HCT116 (cell line): ENCODE measurements at regions not wholly inside any gene's neighbourhood (a gene's known extent, or its start where the extent isn't known, plus 50 kb on each side); places are given as distances from the start of the nearest gene placed in this dataset.

ENCODE experiments used
- ATAC-seq: fragments of 200-7000 bp; cut with Tn5 transposase; 2 replicates; pipeline ENCODE4 v1.9.1; 2020; ENCODE audit warnings: mild to moderate bottlenecking, moderate library complexity
- BruUV-seq: library from RNA; stranded (reverse); fragments of 400-500 nt; replicated peaks from 2 replicates; lab custom pipeline; 2021; lab: Mats Ljungman, UMichigan
- CTCF ChIA-PET: fragments of 300-600 bp; sonication (Branson Sonifier 250); formaldehyde crosslinking; loops from one replicate; lab custom pipeline; 2021; ENCODE audit warnings: antibody characterized with exemption; lab: Charles Lee
- POLR2A ChIA-PET: fragments of 300-600, 350-600 bp; sonication (Branson Sonifier 250); formaldehyde crosslinking; loops from one replicate; lab custom pipeline; 2021; ENCODE audit warnings: antibody characterized with exemption; lab: Charles Lee
- RAD21 ChIA-PET, 2 experiments: fragments of 300-600 bp; sonication (Branson Sonifier 250); formaldehyde crosslinking; loops; one replicate each; lab custom pipeline; 2023; ENCODE audit warnings: low total read pairs in 2 of 2; ENCODE audit not compliant: uncharacterized antibody in 2 of 2, unreplicated experiment in 2 of 2, low non-redundant PET in 1 of 2; lab: Charles Lee
- DNase-seq: peaks from one replicate; pipeline ENCODE4 v3.0.0-alpha.2; 2010; ENCODE audit warnings: low read depth, low spot score
- H2AFZ ChIP-seq: fragments of 200-600 bp; shearing (Covaris generic), sonication (generic); 2 replicates; pipeline ENCODE4 v1.6.1; 2017; ENCODE audit warnings: low read depth, mixed run types, mixed read lengths, antibody characterized with exemption, low read length; ENCODE audit not compliant: poor library complexity, severe bottlenecking
- H3K27ac ChIP-seq: 2 replicates; pipeline ENCODE4 v1.5.1; 2012; ENCODE audit warnings: low read depth, low read length
- H3K27me3 ChIP-seq: fragments of 200-600 bp; sonication (generic); 2 replicates; pipeline ENCODE4 v1.6.1; 2016; ENCODE audit warnings: mixed run types, low read length, mixed read lengths; ENCODE audit not compliant: insufficient read depth
- H3K36me3 ChIP-seq, 2 experiments: fragments of 200-500 bp in 1 of 2; fragments of 200-600 bp in 1 of 2; sonication (Bioruptor generic) in 1 of 2; sonication (generic) in 1 of 2; 2 replicates each; pipeline versions ENCODE4 v1.5.1 to v1.6.1; 2014 to 2016; ENCODE audit warnings: low read length in 2 of 2, inconsistent platforms in 1 of 2, mixed read lengths in 1 of 2, mixed run types in 1 of 2; ENCODE audit not compliant: insufficient read depth in 2 of 2, control insufficient read depth in 1 of 2
- H3K4me1 ChIP-seq, 2 experiments: fragments of 200-600 bp in 1 of 2; sonication (generic) in 1 of 2; 2 replicates each; pipeline versions ENCODE4 v1.5.1 to v1.6.1; 2012 to 2017; ENCODE audit warnings: low read length in 2 of 2, inconsistent platforms in 1 of 2, mild to moderate bottlenecking in 1 of 2, mixed read lengths in 1 of 2, mixed run types in 1 of 2, moderate library complexity in 1 of 2; ENCODE audit not compliant: insufficient read depth in 2 of 2, control insufficient read depth in 1 of 2
- H3K4me2 ChIP-seq: fragments of 200-600 bp; sonication (generic); 2 replicates; pipeline ENCODE4 v1.6.1; 2017; ENCODE audit warnings: mixed run types, low read length, mixed read lengths
- H3K4me3 ChIP-seq, 2 experiments: fragments of 200-600 bp in 1 of 2; sonication (generic) in 1 of 2; replicated peaks in 1 of 2; 2 replicates each; pipeline ENCODE4 v1.5.1; 2011 to 2016; ENCODE audit warnings: low read length in 2 of 2, control low read depth in 1 of 2, low read depth in 1 of 2, mild to moderate bottlenecking in 1 of 2, mixed read lengths in 1 of 2, mixed run types in 1 of 2
- H3K79me2 ChIP-seq: fragments of 200-600 bp; sonication (generic); 2 replicates; pipeline ENCODE4 v1.6.1; 2017; ENCODE audit warnings: mild to moderate bottlenecking, mixed run types, low read length, moderate library complexity, mixed read lengths; ENCODE audit not compliant: insufficient read depth
- H3K9ac ChIP-seq: fragments of 200-600 bp; sonication (generic); 2 replicates; pipeline ENCODE4 v1.6.1; 2016; ENCODE audit warnings: low read length, mixed read lengths
- H3K9me2 ChIP-seq: fragments of 200-600 bp; sonication (generic), shearing (Covaris generic); 2 replicates; pipeline ENCODE4 v1.6.1; 2017; ENCODE audit warnings: mixed run types, mild to moderate bottlenecking, moderate library complexity; ENCODE audit not compliant: insufficient read depth
- H3K9me3 ChIP-seq, 2 experiments: fragments of 200-500 bp in 1 of 2; fragments of 200-600 bp in 1 of 2; sonication (Bioruptor generic) in 1 of 2; sonication (generic) in 1 of 2; 2 replicates each; pipeline ENCODE4 v1.6.1; 2014 to 2017; ENCODE audit warnings: low read length in 2 of 2, mixed read lengths in 2 of 2, inconsistent platforms in 1 of 2, low read depth in 1 of 2, mild to moderate bottlenecking in 1 of 2, mixed run types in 1 of 2, moderate library complexity in 1 of 2; ENCODE audit not compliant: control insufficient read depth in 1 of 2, insufficient read depth in 1 of 2
- H4K20me1 ChIP-seq: fragments of 200-600 bp; sonication (generic), shearing (Covaris generic); 2 replicates; pipeline ENCODE4 v1.6.1; 2017; ENCODE audit warnings: mixed run types, mild to moderate bottlenecking, moderate library complexity; ENCODE audit not compliant: insufficient read depth
- ATF3 ChIP-seq: IDR thresholded peaks from 2 replicates; pipeline ENCODE4 v1.6.1; 2012
- CTCF ChIP-seq, 3 experiments: fragments of 200-600 bp in 1 of 3; sonication (generic) in 1 of 3; IDR thresholded peaks in 2 of 3; conservative IDR thresholded peaks in 1 of 3; 2 replicates each; pipeline ENCODE4 v1.5.1; 2012 to 2017; ENCODE audit warnings: low read depth in 2 of 3, low read length in 2 of 3, antibody characterized with exemption in 1 of 3, borderline replicate concordance in 1 of 3, control low read depth in 1 of 3, mild to moderate bottlenecking in 1 of 3, mixed read lengths in 1 of 3, mixed run types in 1 of 3, moderate library complexity in 1 of 3; ENCODE audit not compliant: insufficient read depth in 1 of 3
- EGR1 ChIP-seq: IDR thresholded peaks from 2 replicates; pipeline ENCODE4 v1.6.1; 2012; ENCODE audit warnings: low read depth
- ELF1 ChIP-seq: IDR thresholded peaks from 2 replicates; pipeline ENCODE4 v1.6.1; 2012; ENCODE audit warnings: low read depth, borderline replicate concordance
- EZH2phosphoT487 ChIP-seq: fragments of 200-600 bp; IDR thresholded peaks from 2 replicates; pipeline ENCODE4 v1.6.1; 2018; ENCODE audit warnings: antibody characterized with exemption, borderline replicate concordance
- FOSL1 ChIP-seq: IDR thresholded peaks from 2 replicates; pipeline ENCODE4 v1.6.1; 2012; ENCODE audit warnings: low read depth
- JUND ChIP-seq: IDR thresholded peaks from 2 replicates; pipeline ENCODE4 v1.6.1; 2012
- MAX ChIP-seq: IDR thresholded peaks from 2 replicates; pipeline ENCODE4 v1.6.1; 2012
- SIN3A ChIP-seq: IDR thresholded peaks from 2 replicates; pipeline ENCODE4 v1.6.1; 2012; ENCODE audit warnings: low read depth
- SP1 ChIP-seq: IDR thresholded peaks from 2 replicates; pipeline ENCODE4 v1.6.1; 2012; ENCODE audit warnings: low read depth
- SRF ChIP-seq: IDR thresholded peaks from 2 replicates; pipeline ENCODE4 v1.6.1; 2012; ENCODE audit warnings: low read depth
- TCF7L2 ChIP-seq: IDR thresholded peaks from 2 replicates; pipeline ENCODE4 v1.7.0; 2011; ENCODE audit warnings: borderline replicate concordance, inconsistent platforms; ENCODE audit not compliant: insufficient read depth, insufficient read length; ENCODE audit errors: extremely low read depth
- ZBTB33 ChIP-seq: IDR thresholded peaks from 2 replicates; pipeline ENCODE4 v1.6.1; 2011; ENCODE audit warnings: mild to moderate bottlenecking, low read length, moderate library complexity; ENCODE audit not compliant: insufficient replicate concordance; ENCODE audit errors: extremely low read depth
- ZFX ChIP-seq: fragments of 450-650 bp; IDR thresholded peaks from 2 replicates; pipeline ENCODE4 v1.6.1; 2017
- ZNF274 ChIP-seq: fragments of 200-500 bp; sonication (Bioruptor generic); IDR thresholded peaks from 2 replicates; pipeline ENCODE4 v1.6.1; 2014; ENCODE audit warnings: mild to moderate bottlenecking, low read depth, low read length, inconsistent platforms
- intact Hi-C: fragments of 100-400 bp; cut with micrococcal nuclease; formaldehyde crosslinking; loops from 2 replicates; pipeline ENCODE4 v1.10.0; 2022

- peaks cover 26% of the 10 kb centered on the region for H3K27me3 ChIP-seq
- no peak for TF ChIP-seq ELF1
- TF ChIP-seq MAX, result no peak
- no peak for TF ChIP-seq EGR1
- TF ChIP-seq SIN3A, result no peak
- no peaks in the 10 kb centered on the region for H4K20me1 ChIP-seq
- CTCF ChIA-PET, result no interaction called here
- no peaks in the 10 kb centered on the region for H3K36me3 ChIP-seq
- no peak overlapping the region for H3K9ac ChIP-seq
- no peak overlapping the region for H3K4me3 ChIP-seq
- ATAC-seq, result no peak
- DNase-seq, result no peak
- POLR2A ChIA-PET, result no interaction called here
- H3K9me2 ChIP-seq, result no peaks in the 10 kb centered on the region
- no peaks in the 10 kb centered on the region for H3K9me3 ChIP-seq
- RAD21 ChIA-PET, result no interaction called here
- H3K27ac ChIP-seq, result no peak overlapping the region
- H3K4me2 ChIP-seq, result no peak overlapping the region
- BruUV-seq, result no TSS peak
- intact Hi-C loops, result no loop called here
- H2AFZ ChIP-seq, result no peak overlapping the region
- no peaks in the 10 kb centered on the region for H3K79me2 ChIP-seq
- no peaks in the 10 kb centered on the region for H3K4me1 ChIP-seq
These were observed 235.1 kb downstream of the EPHA4 start for GRCh38 chr2:221336967-221337366.

DNA sequence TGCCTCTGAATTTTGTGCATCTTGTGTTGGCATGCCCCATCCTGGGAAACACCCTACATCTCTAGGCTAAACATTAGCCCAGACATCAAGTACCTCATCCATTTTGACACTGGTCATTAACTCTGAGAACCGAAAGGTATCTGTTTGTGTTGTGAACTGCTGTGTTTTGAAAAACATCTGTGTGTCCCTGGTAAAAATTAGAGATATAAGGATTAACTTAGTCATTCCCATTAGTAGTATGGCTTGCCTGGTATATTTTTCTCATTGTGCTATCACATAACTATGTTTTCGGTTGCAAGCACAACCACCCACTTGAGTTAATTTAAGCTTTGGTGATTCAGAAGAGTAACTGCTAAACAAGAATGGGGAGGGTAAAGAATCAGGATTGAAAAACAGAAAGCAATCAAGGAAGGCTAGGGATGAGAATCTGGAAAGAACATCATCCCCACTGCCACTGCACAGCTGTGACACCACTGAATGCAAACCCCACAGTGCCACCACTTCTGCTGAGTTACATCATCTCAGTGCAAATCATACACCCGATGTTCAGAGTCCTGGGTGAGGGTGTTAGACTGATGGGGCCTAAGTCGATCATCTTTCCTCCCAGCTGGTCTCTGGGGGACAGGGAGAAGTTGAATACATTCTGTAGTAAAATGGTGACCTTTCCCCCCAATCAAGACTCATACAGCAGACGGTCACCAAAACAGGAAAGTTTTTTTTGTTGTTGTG, 234.0 kb downstream of the EPHA4 start:
- no peak overlapping the region for H3K27ac ChIP-seq
- TF ChIP-seq ZNF274 (no peak), ZFX (no peak), SP1 (no peak), SRF (no peak), ATF3 (no peak), ZBTB33 (no peak), EZH2phosphoT487 (no peak), FOSL1 (no peak), TCF7L2 (no peak), JUND (no peak), CTCF (IDR thresholded peaks at IDR 0.05 in 2 of 3, conservative IDR thresholded peaks at IDR 0.05 in 1 of 3; ENCODE audit: borderline replicate concordance in 1 of 3, insufficient read depth in 1 of 3, low read depth in 2 of 3, low read length in 2 of 3) (no peak)
- DNase-seq (no peak), ATAC-seq (no peak)
- H3K9me2 ChIP-seq, result no peaks in the 10 kb centered on the region
- intact Hi-C loops, result no loop called here
- ChIA-PET RAD21 (no interaction called here), CTCF (no interaction called here), POLR2A (no interaction called here)
- no peak overlapping the region for H3K4me3 ChIP-seq
- H2AFZ ChIP-seq, result no peak overlapping the region
- H3K9me3 ChIP-seq, result no peaks in the 10 kb centered on the region
- no TSS peak for BruUV-seq
- H4K20me1 ChIP-seq, result no peaks in the 10 kb centered on the region
- no peaks in the 10 kb centered on the region for H3K79me2 ChIP-seq
- H3K27me3 ChIP-seq, result peaks cover 26% of the 10 kb centered on the region
- no peaks in the 10 kb centered on the region for H3K4me1 ChIP-seq
- no peak overlapping the region for H3K4me2 ChIP-seq
- H3K36me3 ChIP-seq, result no peaks in the 10 kb centered on the region
- H3K9ac ChIP-seq, result no peak overlapping the region
